ENCODE measurements at regions not wholly inside any gene's neighbourhood (a gene's known extent, or its start where the extent isn't known, plus 50 kb on each side); places are given as distances from the start of the nearest gene placed in this dataset.
"Not testable (repeated sequence)": the region's sequence is repeated elsewhere in the genome, so short reads cannot be mapped to it uniquely, and the experiment has no call there.

DNA sequence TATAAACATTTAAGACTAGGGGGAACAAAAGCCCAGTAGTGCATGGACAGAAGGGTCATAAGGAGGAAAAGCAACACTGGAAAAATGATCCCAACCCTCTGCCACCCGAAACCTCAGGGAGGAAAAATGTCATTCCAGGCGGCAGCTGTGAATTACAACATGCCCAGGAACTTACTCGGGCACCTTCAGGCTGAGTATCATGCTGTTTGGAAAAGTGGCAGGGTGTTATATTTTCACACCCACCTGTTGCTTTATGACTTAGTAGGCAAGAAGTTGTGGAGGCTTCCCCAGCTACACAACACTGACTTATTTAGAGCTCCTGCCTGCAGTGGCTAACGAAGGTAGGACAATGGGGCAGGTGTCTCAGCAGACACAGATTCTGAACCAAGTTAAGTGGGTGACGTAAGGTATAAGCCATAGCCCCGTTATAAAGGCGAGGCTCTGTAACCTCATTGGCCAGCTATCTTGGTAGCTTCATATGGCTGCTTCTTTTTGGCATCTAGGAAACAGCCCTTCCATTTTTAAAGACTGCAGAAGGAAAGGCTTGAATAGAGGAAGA lies 96.1 kb upstream of the IFNG-AS1 start:
- DNase-seq (ENCODE audit: low read depth) = no peak

DNA sequence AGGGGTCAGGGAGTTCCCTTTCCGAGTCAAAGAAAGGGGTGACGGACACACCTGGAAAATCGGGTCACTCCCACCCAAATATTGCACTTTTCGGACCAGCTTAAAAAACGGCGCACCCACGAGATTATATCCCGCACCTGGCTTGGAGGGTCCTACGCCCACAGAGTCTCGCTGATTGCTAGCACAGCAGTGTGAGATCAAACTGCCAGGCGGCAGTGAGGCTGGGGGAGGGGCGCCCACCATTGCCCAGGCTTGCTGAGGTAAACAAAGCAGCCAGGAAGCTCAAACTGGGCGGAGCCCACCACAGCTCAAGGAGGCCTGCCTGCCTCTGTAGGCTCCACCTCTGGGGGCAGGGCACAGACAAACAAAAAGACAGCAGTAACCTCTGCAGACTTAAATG lies 88.8 kb upstream of the IFNG-AS1 start:
- not testable (repeated sequence) for DNase-seq (ENCODE audit: low read depth)

DNA sequence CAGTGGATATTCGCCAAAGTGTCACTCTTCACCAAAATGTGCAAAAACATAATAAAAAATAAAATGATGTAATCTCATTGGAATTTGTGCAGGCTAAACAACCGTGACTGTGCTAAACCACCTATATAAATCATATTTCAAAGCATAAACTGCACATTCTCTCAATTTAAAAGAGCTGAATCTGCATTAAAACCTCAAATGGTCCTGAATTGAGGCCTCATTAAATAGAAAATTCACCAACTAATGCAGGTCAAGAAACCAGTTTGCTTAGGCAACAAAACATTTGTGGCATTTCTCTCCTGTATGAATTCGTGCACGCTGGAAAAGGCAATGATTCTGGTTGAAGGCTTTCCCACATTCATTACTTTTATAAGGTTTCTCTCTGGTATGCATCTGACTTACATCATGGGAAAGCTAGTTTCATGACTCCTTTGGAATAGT lies 80.1 kb upstream of the IFNG-AS1 start:
- peak; percentile 18 for DNase-seq (ENCODE audit: low read depth)

DNA sequence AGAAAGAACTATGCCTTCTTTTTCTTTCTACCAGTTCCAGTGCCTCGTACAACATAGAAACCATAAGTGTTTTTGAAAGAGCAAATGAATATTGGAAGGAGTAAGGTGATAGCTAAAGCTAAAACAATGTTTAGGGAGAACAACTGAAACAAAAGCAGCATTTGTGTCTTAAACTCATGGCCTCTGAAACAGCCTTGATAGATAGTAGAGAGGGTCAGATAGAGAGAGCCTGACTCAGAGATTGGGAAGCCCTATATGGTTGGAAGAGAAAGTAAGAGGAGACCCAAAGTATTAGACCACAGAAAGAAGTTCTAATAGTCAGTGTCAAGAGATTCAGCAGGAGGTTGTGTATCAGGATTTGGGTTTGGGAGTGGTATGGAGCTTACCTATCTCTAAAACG lies 79.6 kb upstream of the IFNG-AS1 start:
- peak; percentile 29 for DNase-seq (ENCODE audit: low read depth)

DNA sequence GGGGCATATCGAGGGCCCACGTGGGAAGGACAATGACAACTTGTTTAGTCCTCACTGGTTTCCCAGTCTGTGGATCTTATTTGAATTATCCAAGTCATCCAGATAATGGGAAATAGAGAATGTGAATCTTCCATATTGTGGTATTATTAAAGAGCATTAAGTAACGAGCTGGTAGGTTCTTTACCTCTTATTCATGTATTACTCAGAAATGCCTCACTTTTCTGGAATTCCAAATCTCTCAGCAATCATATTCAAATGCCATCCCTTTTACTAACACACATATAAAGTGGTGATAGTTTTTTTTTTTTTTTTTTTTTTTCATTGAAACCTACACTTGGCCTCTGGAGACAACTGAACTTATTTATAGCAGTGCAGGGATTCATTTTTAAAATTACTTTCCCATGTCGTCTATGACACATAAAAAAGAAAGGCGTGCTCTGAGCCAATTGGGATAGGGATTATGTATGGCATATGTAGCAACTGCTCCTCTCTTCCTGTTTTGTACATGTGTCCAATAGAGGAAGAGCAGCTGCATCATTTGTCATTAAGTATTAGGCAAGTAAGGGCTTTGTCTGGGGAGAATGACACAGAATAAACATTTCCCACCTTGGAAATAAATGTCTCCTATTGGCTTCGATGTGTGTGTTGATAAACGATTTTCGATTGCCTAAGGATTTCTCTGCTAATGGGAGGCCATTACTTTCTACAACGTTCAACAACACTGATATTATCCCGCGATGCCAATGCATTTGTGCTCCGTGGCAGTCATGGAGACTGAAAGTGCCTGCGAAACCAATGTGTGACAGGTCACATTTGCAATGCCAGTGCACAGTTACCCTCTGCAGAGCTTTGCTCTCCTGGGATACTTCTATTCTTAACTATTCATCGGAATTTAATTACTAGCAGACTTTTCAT lies 78.6 kb upstream of the IFNG-AS1 start:
- DNase-seq (ENCODE audit: low read depth) = peak; percentile 97

DNA sequence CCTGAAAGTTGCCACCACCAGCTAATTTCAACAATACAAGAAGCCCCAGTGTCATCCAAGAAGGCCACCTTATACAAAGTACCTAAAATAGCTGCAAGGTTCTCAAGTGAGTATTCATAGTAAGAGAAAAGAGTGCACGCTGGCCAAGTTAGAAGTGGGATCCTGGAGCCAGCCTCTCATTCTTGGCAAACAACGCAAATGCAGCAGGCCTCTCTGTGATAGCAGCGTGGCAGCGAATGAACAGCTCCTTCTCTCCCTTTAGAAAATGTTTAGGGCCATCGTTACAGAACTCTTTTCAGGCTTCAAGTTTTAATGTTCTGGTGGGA lies 78.0 kb upstream of the IFNG-AS1 start:
- no peak for DNase-seq (ENCODE audit: low read depth)

DNA sequence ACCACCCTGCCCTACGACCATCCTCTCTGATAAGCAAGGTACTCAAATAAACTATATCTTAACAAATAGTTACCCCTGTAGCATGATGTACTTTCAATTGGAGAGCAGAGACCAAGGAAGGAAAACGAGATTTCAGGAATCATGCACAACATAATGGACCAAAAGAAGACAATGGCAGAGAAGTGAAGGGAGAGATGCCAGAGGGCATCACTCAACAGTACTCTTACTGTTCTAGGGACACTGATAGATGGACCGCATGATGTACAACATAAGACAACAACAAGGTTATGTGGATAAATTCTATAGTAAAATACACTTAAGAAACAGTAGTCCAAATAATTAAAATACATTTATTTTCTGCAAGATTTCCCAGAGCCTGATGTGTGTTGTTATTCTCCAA lies 77.5 kb upstream of the IFNG-AS1 start:
- no peak for DNase-seq (ENCODE audit: low read depth)

DNA sequence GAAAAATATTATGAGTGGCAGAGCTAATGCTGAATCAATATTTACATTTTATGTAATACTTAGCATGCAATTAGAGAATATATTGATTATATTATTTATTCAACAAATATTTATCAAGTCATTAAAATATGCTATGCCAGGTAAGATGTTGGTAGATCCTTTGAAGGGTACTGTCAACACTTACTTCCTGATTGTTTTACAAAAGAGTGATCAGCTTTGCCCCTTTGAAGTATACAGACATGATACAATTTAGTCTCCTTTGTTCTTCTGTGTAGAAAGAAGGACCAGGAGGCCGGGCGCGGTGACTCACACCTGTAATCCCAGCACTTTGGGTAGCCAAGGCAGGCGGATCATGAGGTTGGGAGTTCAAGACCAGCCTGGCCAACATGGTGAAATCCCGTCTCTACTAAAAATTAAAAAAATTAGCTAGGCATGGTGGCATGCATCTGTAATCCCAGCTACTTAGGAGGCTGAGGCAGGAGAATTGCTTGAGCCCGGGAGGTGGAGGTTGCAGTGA lies 73.9 kb upstream of the IFNG-AS1 start:
- DNase-seq (ENCODE audit: low read depth) = no peak

DNA sequence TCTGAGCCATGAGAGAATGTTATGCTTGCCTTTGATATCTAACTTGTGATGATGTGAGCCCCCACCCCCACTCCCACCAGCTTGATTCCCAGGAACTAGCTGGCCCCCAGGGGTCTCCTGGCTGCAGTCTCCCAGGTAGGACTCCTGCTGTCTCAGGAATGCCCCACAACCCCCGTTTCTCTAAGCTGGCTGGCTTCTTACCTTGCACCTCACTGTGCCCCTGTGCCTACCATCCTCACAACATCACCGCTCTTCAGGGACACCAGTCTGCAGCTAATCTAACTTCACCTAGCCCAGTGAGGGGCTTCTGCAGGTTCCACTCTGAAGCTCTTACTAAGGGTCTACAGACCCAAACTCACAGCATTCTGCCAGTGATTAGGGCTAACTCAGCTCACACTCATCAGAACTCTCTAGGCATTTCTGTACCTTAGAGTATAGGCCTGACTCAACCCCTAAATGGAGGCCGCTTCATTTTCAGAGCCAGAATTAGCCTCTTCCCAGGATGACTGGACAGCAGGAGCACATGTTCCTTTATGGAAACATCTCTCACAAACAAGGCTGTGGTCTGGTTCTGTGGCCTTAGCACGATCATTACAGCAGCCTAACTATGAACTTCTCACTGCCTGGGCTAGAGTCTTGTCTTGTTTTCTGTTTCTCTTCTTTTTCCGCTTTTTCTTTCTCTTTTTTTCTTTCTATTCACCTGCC lies 72.8 kb upstream of the IFNG-AS1 start:
- DNase-seq (ENCODE audit: low read depth) = no peak

DNA sequence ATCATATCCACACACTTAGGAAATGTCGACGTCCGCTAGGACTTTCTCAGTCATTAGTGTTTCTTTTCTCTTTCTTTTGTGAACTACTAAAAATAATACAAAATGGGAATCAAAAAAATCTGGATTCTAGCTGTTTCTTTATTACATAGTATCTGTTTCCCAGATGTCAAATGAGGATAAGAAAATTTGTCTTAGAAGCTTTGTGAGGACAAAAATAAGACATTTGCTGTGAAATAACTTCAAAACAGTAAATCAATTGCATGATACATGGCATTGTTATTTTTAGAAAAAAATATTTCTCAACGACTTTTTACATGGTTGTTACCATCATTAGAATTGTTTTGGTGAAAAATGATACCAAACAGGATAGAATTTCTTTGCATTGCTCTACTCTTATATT lies 71.4 kb upstream of the IFNG-AS1 start:
- DNase-seq (ENCODE audit: low read depth) = no peak

DNA sequence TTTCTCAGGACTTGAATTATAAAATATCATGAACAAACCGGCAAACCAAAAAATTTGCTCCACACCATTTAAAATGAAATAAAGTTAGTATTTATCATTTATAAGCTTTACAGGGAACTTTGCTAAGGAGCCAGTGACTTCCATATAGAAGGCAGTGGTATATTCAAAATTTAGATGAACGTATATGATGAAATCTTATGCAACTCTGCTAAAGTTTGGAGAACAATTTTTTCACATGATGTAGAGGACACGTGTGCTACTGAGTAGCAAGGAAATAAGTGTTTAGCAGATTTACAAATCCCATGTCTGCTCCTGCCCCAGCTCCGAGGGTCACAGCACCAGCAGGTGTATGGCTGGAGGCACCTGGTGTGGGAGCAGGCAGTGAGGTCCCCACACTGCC lies 70.8 kb upstream of the IFNG-AS1 start:
- no peak for DNase-seq (ENCODE audit: low read depth)

DNA sequence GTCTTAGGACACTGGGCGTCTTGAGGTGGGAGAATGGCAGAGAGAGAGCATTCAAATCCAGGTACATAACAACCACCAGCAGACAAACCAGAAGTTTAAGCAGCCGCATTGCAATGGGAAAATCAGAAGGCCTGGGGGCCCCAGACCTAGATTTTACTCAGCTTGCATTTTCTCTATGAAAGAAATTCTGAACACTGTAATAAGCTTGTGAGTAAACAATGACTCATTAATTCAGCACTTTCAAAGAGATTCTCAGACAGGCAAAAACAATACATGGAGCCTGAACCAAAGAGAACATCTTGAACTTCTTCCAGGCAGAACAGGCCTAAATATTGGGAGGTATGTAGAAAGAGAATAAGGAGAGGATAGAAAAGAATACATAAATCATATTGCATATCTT lies 69.8 kb upstream of the IFNG-AS1 start:
- no peak for DNase-seq (ENCODE audit: low read depth)

DNA sequence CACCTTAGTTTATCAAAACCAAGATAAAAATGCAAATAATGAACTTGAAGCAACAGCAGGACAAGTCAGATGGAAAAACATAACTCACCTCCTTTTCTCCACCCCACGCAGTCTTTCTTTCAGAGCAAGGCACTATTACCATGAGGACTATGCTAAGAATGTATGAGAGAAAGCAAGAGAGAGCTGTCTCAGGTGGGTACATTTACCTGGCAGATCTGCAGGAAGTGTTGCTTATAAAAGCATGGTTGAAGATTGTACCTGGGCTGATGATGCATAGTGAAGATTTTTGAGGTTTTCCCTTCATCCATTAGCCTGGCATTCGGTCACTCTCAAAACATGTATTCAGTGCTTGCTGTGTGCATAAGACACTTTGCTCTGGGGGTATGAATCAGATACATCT lies 68.8 kb upstream of the IFNG-AS1 start:
- no peak for DNase-seq (ENCODE audit: low read depth)

DNA sequence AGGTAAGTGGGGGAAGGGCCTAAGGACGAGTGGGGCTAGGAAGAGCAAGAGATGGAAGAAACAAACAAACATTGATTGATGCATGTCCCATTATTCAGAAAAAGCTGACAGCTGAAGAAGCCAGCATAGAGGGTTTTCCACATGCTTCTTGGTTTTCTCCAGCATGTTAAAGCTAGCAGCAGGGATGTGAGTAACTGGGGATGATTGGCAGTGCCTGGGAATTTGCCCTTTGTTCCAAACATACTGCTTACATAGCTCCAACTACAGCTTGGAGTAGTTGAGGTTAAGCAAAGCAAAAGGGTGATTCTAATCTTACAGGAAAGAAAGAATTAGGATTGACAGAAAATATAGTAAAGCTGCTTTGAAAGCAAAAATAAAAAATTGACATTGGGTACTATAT lies 68.0 kb upstream of the IFNG-AS1 start:
- DNase-seq (ENCODE audit: low read depth) = no peak

DNA sequence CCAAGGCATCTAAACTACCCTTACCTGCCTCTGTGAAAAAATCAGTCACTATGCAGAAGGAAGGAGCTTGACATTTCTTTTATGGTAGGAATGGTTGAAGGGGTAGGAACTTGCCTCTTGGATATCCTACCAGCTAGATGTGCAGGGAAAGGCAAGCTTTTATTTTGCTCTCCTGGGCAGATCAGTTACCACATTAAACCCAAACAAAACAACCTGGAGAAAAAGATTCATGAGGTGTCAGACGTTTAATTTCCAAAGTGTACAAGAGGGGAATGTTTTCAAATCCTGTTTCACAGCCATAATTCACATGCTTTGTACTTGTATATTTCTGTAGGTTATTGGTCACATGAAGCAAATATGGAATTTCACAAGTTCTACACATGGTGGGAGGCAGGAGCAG lies 67.0 kb upstream of the IFNG-AS1 start:
- no peak for DNase-seq (ENCODE audit: low read depth)

DNA sequence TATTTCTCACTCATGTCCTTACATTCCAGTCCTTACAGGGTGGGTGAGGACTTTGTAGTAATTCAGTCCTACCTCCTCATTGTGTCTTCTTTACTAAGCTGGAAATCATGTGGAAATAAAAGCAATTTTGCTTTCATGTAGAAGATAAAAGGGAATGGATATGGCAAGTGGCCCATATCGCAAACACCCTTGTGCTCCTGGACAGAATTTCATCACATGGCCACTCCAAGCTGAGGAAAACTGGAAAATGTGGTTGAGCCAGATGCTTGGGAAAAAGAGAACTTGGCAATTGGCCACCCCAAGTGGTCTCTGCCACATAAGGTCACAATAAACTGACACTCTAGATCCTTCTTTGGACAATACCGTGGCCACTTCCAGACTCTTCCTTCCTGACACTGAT lies 64.2 kb upstream of the IFNG-AS1 start:
- no peak for DNase-seq (ENCODE audit: low read depth)

DNA sequence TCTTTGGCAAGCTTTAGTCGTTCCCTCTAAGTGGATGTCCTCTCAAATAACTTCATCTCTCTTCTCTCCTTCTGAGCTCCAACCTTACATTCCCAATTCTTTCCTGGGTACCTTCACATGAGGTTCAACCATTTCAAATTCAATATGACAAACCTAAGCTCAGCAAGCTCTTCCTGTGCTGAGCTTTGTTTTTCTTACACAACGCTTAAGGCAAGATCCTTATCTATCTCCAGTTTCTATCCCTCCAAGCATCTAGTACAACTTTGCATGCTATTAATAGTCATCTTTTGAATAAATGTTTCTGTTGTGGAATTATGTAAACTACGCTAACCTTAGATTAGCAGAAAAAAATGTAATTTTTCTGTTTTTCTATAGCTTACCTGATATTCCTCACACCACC lies 63.7 kb upstream of the IFNG-AS1 start:
- DNase-seq (ENCODE audit: low read depth) = no peak

DNA sequence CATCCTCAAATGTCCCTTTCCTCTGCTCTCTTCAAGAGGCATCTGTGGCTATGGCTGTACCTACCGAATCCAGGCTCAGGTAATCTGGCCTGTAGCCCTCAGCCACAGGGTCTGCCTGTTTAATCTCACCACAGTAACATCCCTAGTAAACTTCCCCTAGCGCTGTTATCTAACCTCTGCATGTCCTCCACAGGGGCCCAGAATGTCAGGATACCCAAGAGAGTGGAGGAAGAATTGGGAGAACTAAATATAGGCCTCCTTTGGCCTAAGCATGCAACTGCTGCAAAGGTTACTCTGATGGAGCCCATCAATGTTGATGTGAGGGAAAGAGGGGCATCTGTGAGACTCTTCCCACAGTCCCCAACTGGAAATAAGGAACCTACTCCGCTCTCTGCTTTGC lies 63.2 kb upstream of the IFNG-AS1 start:
- no peak for DNase-seq (ENCODE audit: low read depth)

DNA sequence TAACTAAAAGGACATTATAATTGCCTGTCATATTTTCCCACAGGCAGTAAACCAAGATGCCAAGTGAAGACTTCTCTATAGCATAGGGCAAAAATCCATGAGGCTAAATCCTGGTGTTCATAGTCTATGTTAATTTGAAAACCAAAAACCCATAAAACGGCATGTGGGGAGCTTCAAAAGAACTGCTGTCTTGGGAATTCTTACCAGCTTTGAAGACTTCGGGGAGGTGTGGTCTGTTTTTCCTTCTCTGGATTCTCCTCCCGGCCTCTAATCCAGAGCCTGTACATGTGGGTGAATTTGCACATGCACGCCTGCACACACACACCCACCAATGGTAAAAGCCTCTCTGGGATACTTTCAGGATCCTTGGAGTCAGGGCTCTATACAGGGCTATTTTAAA lies 61.9 kb upstream of the IFNG-AS1 start:
- no peak for DNase-seq (ENCODE audit: low read depth)

DNA sequence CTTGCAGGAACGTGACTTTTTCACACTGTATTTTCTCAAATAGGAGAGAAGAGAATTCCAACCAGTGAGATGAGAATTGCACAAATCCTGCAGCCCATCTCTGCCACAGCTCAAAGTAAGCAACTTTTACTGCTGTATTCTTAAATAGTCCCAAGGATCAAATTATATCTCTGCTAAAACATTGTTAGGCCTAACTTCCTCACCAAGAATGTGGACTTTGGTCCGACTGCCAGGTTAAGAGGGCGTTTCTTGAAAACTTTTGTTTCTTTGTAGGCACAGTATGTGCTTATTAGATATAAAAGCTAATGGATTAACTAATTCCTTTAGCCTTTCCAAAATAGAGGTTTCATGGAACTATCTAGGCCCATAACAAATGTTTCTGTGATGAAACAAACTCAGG lies 61.4 kb upstream of the IFNG-AS1 start:
- no peak for DNase-seq (ENCODE audit: low read depth)

DNA sequence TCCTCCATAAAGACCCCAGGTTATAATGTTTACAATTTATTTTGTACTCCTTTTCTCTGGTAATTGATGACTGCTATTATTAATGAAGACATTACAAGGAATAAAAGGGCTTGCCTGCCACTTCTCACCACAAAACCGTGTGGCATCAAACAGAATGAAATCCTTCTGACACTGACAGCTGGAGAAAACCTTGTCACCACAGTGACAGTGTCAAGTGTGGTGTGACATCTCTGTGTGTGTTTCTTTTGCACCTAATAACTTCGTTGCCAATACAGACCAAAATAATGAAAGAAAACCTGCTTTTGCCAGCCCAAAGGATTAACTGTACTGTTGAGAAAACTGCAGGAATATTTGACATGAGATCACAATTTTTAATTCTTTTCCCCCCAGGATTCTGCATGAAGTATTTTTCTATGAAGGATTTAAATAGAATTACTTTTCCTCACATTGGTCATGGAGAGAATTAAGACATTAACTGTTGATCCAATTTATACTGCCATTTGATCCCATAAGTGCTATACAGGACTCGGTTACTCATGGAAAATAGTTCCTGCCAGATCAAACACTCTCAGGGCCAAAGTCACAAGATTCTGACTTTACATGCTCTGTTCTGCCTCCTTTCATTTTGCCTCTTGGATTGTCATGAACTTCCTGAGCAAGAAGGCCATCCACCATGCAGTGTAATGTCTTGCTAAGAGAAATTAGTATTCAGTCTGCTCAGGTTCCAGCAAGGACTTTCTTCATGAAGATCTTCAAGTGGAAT lies 60.4 kb upstream of the IFNG-AS1 start:
- no peak for DNase-seq (ENCODE audit: low read depth)

DNA sequence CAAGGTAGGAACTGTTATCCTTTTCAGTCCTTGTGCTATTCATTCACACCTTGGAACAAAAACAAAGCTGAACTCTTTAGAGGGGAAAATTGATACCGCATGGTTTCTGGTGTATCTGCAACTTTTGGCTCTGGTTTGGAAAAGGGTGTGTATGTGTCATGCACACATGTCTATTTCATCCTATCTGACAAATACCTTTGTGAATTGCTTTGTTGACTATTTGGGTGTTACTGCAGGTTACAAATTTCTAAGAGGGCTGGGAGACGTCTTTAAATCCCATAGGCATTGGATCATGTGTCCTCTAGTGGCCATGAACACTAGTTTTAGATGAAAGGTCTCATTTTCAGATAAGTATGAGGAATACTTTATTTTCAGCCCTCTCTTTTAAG lies 59.9 kb upstream of the IFNG-AS1 start:
- DNase-seq (ENCODE audit: low read depth) = no peak
